22Rv1 (cell line): ENCODE measurements at regions not wholly inside any gene's neighbourhood (a gene's known extent, or its start where the extent isn't known, plus 50 kb on each side); places are given as distances from the start of the nearest gene placed in this dataset.

Experiments used
- H3K27ac ChIP-seq: fragments of 450-650 bp; 2 replicates; pipeline ENCODE4 v1.5.1; 2017
- CTCF ChIP-seq: fragments of 450-650 bp; IDR thresholded peaks from 2 replicates; pipeline ENCODE4 v1.5.1; 2017; ENCODE audit warnings: mild to moderate bottlenecking
- ZFX ChIP-seq: fragments of 450-650 bp; IDR thresholded peaks from 2 replicates; pipeline ENCODE4 v1.6.1; 2017; ENCODE audit warnings: antibody characterized with exemption, borderline replicate concordance

GRCh38 chr1:11374748-11375110 lies 101.7 kb downstream of the UBIAD1 start:
- TF ChIP-seq ZFX (no peak), CTCF (no peak)
- no peak overlapping the region for H3K27ac ChIP-seq

DNA sequence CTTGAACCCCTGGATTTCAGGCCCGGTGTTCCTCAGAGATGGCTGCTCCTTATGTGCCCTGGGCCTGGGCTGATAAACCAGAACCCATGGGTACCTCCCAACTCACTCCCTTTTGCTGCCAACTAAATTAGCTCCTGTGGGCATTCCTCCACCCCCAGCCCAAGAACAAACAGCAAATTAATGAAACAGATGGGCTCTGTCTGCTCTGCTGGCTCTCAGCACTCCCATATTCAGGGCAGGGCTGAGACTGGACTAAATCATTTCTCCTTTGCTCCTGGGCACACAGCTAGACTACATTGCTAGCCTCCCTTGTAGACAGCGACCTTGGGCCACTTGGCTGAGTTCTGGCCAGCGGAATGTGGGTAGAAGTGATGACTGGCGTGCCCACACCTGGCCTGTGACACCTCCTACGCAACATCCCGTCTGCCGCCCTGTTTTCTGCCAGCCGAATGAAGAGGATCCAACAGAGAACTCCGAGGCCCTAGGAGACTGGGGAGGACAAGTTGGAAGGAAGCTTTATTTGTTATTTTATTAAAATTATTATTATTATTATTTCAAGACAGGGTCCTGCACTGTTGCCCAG lies 101.9 kb upstream of the DISP3 start:
- H3K27ac ChIP-seq: no peak overlapping the region
- TF ChIP-seq CTCF (no peak), ZFX (no peak)

GRCh38 chr1:11377954-11378353 lies 101.0 kb upstream of the DISP3 start:
- no peak overlapping the region for H3K27ac ChIP-seq
- TF ChIP-seq ZFX (no peak), CTCF (no peak)

GRCh38 chr1:11379851-11380250 lies 99.1 kb upstream of the DISP3 start:
- H3K27ac ChIP-seq: no peak overlapping the region
- TF ChIP-seq CTCF (no peak), ZFX (no peak)

DNA sequence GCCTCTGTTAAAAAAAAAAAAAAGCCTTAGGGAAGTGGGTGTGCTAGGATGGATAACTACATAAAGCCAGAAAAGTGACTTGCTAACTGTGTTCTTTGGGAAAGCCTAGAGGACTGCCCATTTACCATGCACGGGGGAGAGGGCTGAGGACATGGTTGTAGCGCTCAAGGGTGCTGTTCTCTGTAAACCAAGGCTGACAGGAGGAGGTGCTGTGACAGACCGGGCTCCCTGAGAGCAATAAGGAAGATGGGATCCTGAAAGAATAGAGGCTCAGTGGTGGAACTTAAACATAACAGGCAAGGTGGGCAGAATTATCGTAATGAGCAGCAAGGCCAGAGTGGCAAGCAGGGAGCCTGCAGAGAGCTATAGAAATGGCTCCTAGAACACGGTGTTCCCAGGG lies 98.5 kb upstream of the DISP3 start:
- no peak overlapping the region for H3K27ac ChIP-seq
- TF ChIP-seq ZFX (no peak), CTCF (no peak)

GRCh38 chr1:11383553-11384169 lies 95.3 kb upstream of the DISP3 start:
- TF ChIP-seq ZFX (no peak), CTCF (no peak)
- no peak overlapping the region for H3K27ac ChIP-seq

DNA sequence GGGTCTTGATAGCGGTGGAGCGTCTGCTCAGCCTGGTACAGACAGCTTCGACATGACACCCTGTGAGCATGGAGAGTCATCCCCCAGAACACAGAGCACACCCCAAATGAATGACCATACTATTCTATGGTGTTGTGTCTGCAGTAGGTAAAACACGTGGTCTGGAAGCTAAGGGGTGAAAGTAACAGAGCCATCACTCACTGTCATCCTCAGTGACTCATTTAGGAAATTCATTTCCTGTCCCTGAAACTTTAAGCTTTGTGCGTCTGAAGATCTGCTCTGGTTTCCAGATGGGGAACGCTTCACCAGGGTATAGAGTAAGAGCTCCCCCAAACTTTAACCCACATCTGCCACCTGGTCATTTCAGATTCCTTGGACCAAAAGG lies 94.8 kb upstream of the DISP3 start:
- H3K27ac ChIP-seq: no peak overlapping the region
- TF ChIP-seq CTCF (no peak), ZFX (no peak)
